ENCODE measurements at regions not wholly inside any gene's neighbourhood (a gene's known extent, or its start where the extent isn't known, plus 50 kb on each side); places are given as distances from the start of the nearest gene placed in this dataset.
A peak's percentile ranks its signal among the peaks of the same experiment; 100 is the strongest.

- TF ChIP-seq, protein P1, sequence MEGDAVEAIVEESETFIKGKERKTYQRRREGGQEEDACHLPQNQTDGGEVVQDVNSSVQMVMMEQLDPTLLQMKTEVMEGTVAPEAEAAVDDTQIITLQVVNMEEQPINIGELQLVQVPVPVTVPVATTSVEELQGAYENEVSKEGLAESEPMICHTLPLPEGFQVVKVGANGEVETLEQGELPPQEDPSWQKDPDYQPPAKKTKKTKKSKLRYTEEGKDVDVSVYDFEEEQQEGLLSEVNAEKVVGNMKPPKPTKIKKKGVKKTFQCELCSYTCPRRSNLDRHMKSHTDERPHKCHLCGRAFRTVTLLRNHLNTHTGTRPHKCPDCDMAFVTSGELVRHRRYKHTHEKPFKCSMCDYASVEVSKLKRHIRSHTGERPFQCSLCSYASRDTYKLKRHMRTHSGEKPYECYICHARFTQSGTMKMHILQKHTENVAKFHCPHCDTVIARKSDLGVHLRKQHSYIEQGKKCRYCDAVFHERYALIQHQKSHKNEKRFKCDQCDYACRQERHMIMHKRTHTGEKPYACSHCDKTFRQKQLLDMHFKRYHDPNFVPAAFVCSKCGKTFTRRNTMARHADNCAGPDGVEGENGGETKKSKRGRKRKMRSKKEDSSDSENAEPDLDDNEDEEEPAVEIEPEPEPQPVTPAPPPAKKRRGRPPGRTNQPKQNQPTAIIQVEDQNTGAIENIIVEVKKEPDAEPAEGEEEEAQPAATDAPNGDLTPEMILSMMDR (conservative IDR thresholded peaks at IDR 0.05; ENCODE audit: control insufficient read depth, insufficient read depth, low read depth, low read length), result no peak
- no peak for DNase-seq (ENCODE audit: low read depth)
- H3K4me3 ChIP-seq (ENCODE audit: control insufficient read depth, low read depth, low read length), result no peak overlapping the region
Observed at GRCh38 chr15:69891070-69891536, 206.6 kb downstream of the TLE3 start.

DNA sequence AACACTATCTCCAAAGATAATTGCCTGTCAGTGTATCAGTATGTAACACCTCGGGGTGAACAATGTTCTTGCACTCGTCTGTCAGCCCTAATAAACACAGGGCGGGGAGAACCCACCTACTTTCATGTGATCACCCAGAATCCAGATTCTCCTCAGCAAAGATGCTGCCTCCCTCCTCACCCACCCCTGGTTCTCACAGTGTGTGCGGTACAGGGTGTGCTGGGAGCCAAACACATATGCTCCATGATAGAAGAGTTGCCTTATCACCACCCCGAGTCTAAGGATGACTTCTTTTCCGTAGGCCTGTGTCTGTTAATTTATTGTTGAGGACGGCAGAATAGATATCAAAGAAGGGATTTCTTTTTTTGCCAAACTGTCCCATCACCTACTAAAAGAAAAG lies 206.1 kb downstream of the TLE3 start:
- TF ChIP-seq, protein P1 (conservative IDR thresholded peaks at IDR 0.05; ENCODE audit: control insufficient read depth, insufficient read depth, low read depth, low read length), result no peak
- DNase-seq (ENCODE audit: low read depth), result no peak

GRCh38 chr15:69892351-69892750 lies 205.4 kb downstream of the TLE3 start:
- H3K4me3 ChIP-seq (ENCODE audit: control insufficient read depth, low read depth, low read length), result no peak overlapping the region
- TF ChIP-seq, protein P1 (conservative IDR thresholded peaks at IDR 0.05; ENCODE audit: control insufficient read depth, insufficient read depth, low read depth, low read length), result no peak
- DNase-seq (ENCODE audit: low read depth), result no peak

More for the DNA sequence above, 206.1 kb downstream of the TLE3 start:
- no peak overlapping the region for H3K4me3 ChIP-seq (ENCODE audit: control insufficient read depth, low read depth, low read length)

GRCh38 chr15:69893086-69893485 lies 204.6 kb downstream of the TLE3 start:
- TF ChIP-seq, protein P1 (conservative IDR thresholded peaks at IDR 0.05; ENCODE audit: control insufficient read depth, insufficient read depth, low read depth, low read length), result no peak
- H3K4me3 ChIP-seq (ENCODE audit: control insufficient read depth, low read depth, low read length), result no peak overlapping the region
- no peak for DNase-seq (ENCODE audit: low read depth)

DNA sequence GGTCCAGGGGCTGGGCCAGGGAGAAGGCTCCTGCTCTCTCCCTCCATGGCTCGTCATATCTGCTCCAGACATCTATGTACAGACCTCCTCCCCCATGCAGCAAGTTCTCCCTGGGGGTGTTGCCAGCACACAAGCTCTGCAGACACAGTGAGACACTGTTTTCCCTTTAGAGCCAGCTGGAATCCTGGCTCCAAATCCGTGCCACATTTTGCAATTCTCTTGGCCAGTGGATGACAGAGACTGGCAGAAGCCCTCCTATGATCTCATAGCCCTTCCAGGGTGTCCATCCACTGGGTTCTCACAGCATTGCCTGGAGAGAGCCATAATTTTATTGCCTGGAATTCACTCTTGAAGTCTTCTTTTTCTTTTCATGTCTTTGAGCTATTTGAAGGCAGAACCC lies 203.9 kb downstream of the TLE3 start:
- TF ChIP-seq, protein P1 (conservative IDR thresholded peaks at IDR 0.05; ENCODE audit: control insufficient read depth, insufficient read depth, low read depth, low read length), result no peak
- peak; percentile 68 for DNase-seq (ENCODE audit: low read depth)
- H3K4me3 ChIP-seq (ENCODE audit: control insufficient read depth, low read depth, low read length), result no peak overlapping the region

GRCh38 chr15:69895202-69895601 lies 202.5 kb downstream of the TLE3 start:
- no peak for DNase-seq (ENCODE audit: low read depth)

More at GRCh38 chr15:69895202-69895601, 202.5 kb downstream of the TLE3 start:
- no peak overlapping the region for H3K4me3 ChIP-seq (ENCODE audit: control insufficient read depth, low read depth, low read length)
- TF ChIP-seq, protein P1 (conservative IDR thresholded peaks at IDR 0.05; ENCODE audit: control insufficient read depth, insufficient read depth, low read depth, low read length), result no peak

Data from fibroblast of mammary gland (primary cell).